Glutamatergic neuron (in vitro differentiated cells): ENCODE measurements at regions not wholly inside any gene's neighbourhood (a gene's known extent, or its start where the extent isn't known, plus 50 kb on each side); places are given as distances from the start of the nearest gene placed in this dataset.

ENCODE experiments used
- DNase-seq: peaks from one replicate; pipeline ENCODE4 v3.0.0; 2022
- H3K27ac Mint-ChIP-seq: one replicate; pipeline ENCODE4 v1.8.0; 2020; ENCODE audit warnings: mild to moderate bottlenecking, mixed read lengths, inconsistent platforms; ENCODE audit not compliant: unreplicated experiment
- H3K27me3 Mint-ChIP-seq: one replicate; pipeline ENCODE4 v1.8.0; 2020; ENCODE audit warnings: mild to moderate bottlenecking, moderate library complexity, mixed read lengths, inconsistent platforms; ENCODE audit not compliant: unreplicated experiment
- H3K36me3 Mint-ChIP-seq: one replicate; pipeline ENCODE4 v1.8.0; 2020; ENCODE audit warnings: mild to moderate bottlenecking, mixed read lengths, inconsistent platforms; ENCODE audit not compliant: unreplicated experiment
- H3K4me1 Mint-ChIP-seq: one replicate; pipeline ENCODE4 v1.8.0; 2020; ENCODE audit warnings: mild to moderate bottlenecking, low read depth, mixed read lengths, inconsistent platforms; ENCODE audit not compliant: unreplicated experiment
- H3K4me3 Mint-ChIP-seq: one replicate; pipeline ENCODE4 v1.8.0; 2020; ENCODE audit warnings: mild to moderate bottlenecking, mixed read lengths, inconsistent platforms; ENCODE audit not compliant: unreplicated experiment
- H3K9me3 Mint-ChIP-seq: one replicate; pipeline ENCODE4 v1.8.0; 2020; ENCODE audit warnings: mild to moderate bottlenecking, moderate library complexity, mixed read lengths, inconsistent platforms; ENCODE audit not compliant: unreplicated experiment
- TF ChIP-seq, protein P1 (sequence below): fragments of 200-600 bp; sonication (generic); IDR thresholded peaks from one replicate; pipeline ENCODE4 v1.5.0; 2021; ENCODE audit not compliant: partially characterized antibody, unreplicated experiment

GRCh38 chr12:22924391-22924790 lies 299.4 kb downstream of the ETNK1 start:
- TF ChIP-seq, protein P1, sequence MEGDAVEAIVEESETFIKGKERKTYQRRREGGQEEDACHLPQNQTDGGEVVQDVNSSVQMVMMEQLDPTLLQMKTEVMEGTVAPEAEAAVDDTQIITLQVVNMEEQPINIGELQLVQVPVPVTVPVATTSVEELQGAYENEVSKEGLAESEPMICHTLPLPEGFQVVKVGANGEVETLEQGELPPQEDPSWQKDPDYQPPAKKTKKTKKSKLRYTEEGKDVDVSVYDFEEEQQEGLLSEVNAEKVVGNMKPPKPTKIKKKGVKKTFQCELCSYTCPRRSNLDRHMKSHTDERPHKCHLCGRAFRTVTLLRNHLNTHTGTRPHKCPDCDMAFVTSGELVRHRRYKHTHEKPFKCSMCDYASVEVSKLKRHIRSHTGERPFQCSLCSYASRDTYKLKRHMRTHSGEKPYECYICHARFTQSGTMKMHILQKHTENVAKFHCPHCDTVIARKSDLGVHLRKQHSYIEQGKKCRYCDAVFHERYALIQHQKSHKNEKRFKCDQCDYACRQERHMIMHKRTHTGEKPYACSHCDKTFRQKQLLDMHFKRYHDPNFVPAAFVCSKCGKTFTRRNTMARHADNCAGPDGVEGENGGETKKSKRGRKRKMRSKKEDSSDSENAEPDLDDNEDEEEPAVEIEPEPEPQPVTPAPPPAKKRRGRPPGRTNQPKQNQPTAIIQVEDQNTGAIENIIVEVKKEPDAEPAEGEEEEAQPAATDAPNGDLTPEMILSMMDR: no peak
- Mint-ChIP-seq H3K27me3 (no peaks in the 10 kb centered on the region), H3K9me3 (no peaks in the 10 kb centered on the region), H3K27ac (no peak overlapping the region), H3K4me1 (no peaks in the 10 kb centered on the region), H3K36me3 (no peaks in the 10 kb centered on the region), H3K4me3 (no peak overlapping the region)
- no peak for DNase-seq

DNA sequence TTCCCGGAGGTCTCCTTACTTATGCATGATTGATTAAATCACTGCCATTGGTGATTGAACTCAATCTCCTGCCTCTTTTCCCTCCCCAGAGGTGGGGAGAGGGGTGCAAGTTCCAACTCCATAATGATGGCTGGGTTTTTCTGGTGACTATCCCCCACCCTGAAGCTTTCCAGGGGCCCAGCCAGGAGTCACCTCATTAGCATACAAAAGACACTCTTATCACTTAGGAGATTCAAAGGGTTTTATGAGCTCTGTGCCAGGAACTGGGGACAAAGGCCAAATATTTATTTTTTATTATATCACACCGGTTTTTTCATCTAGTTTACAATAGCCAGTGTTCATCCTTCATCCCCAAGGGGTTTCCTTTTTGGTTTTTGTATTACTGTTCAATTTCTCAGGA lies 300.7 kb downstream of the ETNK1 start:
- no peaks in the 10 kb centered on the region for H3K4me1 Mint-ChIP-seq
- H3K27me3 Mint-ChIP-seq: no peaks in the 10 kb centered on the region
- H3K36me3 Mint-ChIP-seq: no peaks in the 10 kb centered on the region
- H3K4me3 Mint-ChIP-seq: no peak overlapping the region
- H3K9me3 Mint-ChIP-seq: no peaks in the 10 kb centered on the region
- TF ChIP-seq, protein P1: no peak
- no peak overlapping the region for H3K27ac Mint-ChIP-seq
- DNase-seq: no peak

- Mint-ChIP-seq H3K27me3 (peaks cover 3% of the 10 kb centered on the region), H3K4me3 (no peak overlapping the region), H3K9me3 (no peaks in the 10 kb centered on the region), H3K4me1 (no peaks in the 10 kb centered on the region), H3K27ac (no peak overlapping the region), H3K36me3 (no peaks in the 10 kb centered on the region)
- TF ChIP-seq, protein P1: no peak
- DNase-seq: no peak
Observed at GRCh38 chr12:22932431-22932830, 307.5 kb downstream of the ETNK1 start.

GRCh38 chr12:22935090-22935489 lies 310.1 kb downstream of the ETNK1 start:
- DNase-seq: peak; percentile 36
- no peaks in the 10 kb centered on the region for H3K4me1 Mint-ChIP-seq
- TF ChIP-seq, protein P1: no peak
- H3K27me3 Mint-ChIP-seq: peaks cover 3% of the 10 kb centered on the region
- H3K9me3 Mint-ChIP-seq: no peaks in the 10 kb centered on the region
- H3K27ac Mint-ChIP-seq: no peak overlapping the region
- no peak overlapping the region for H3K4me3 Mint-ChIP-seq
- H3K36me3 Mint-ChIP-seq: no peaks in the 10 kb centered on the region

GRCh38 chr12:22935501-22935900 lies 310.5 kb downstream of the ETNK1 start:
- TF ChIP-seq, protein P1: no peak
- H3K36me3 Mint-ChIP-seq: no peaks in the 10 kb centered on the region
- H3K27ac Mint-ChIP-seq: no peak overlapping the region
- H3K9me3 Mint-ChIP-seq: no peaks in the 10 kb centered on the region
- no peaks in the 10 kb centered on the region for H3K4me1 Mint-ChIP-seq
- DNase-seq: no peak
- peaks cover 3% of the 10 kb centered on the region for H3K27me3 Mint-ChIP-seq
- no peak overlapping the region for H3K4me3 Mint-ChIP-seq
